ENCODE measurements at regions not wholly inside any gene's neighbourhood (a gene's known extent, or its start where the extent isn't known, plus 50 kb on each side); places are given as distances from the start of the nearest gene placed in this dataset.

- Histone ChIP-seq H3K36me3 (ENCODE audit: low read depth) (no peaks in the 10 kb centered on the region), H3K4me2 (no peak overlapping the region), H3K4me1 (replicated peaks; ENCODE audit: insufficient read depth) (no peaks in the 10 kb centered on the region), H3K27me3 (ENCODE audit: insufficient read depth, low read depth) (peaks cover 95% of the 10 kb centered on the region), H3K79me2 (ENCODE audit: low read depth) (no peaks in the 10 kb centered on the region), H4K20me1 (ENCODE audit: insufficient read depth) (no peaks in the 10 kb centered on the region), H3F3A (ENCODE audit: insufficient read depth, low read depth) (no peaks in the 10 kb centered on the region), H3K4me3 (no peak overlapping the region), H2AFZ (no peak overlapping the region), H3K27ac (no peak overlapping the region), H3K9me2 (ENCODE audit: insufficient read depth) (no peaks in the 10 kb centered on the region), H3K9me3 (ENCODE audit: insufficient read depth, low read depth) (no peaks in the 10 kb centered on the region)
- BruUV-seq (replicated peaks) = no TSS peak
- TF ChIP-seq CTCF (conservative IDR thresholded peaks at IDR 0.05) (no peak), EZH2 (IDR thresholded peaks at IDR 0.05; ENCODE audit: low read depth) (no peak)
- POLR2A ChIA-PET (ENCODE audit: unreplicated experiment) = no interaction called here
- intact Hi-C loops (cut with micrococcal nuclease; ENCODE audit: unreplicated experiment) = no loop called here
- no peak for DNase-seq
- CTCF ChIA-PET = no interaction called here
Observed at GRCh38 chr19:30305346-30306060, 66.7 kb upstream of the ZNF536 start.

GRCh38 chr19:30307191-30307974 lies 64.8 kb upstream of the ZNF536 start:
- Histone ChIP-seq H3K9me3 (ENCODE audit: insufficient read depth, low read depth) (no peaks in the 10 kb centered on the region), H3K36me3 (ENCODE audit: low read depth) (no peaks in the 10 kb centered on the region), H3K9me2 (ENCODE audit: insufficient read depth) (no peaks in the 10 kb centered on the region), H3K79me2 (ENCODE audit: low read depth) (no peaks in the 10 kb centered on the region), H3K4me1 (replicated peaks; ENCODE audit: insufficient read depth) (no peaks in the 10 kb centered on the region), H3K27ac (no peak overlapping the region), H3K4me3 (no peak overlapping the region), H4K20me1 (ENCODE audit: insufficient read depth) (no peaks in the 10 kb centered on the region), H3K4me2 (no peak overlapping the region), H3K27me3 (ENCODE audit: insufficient read depth, low read depth) (peaks cover 94% of the 10 kb centered on the region), H2AFZ (no peak overlapping the region), H3F3A (ENCODE audit: insufficient read depth, low read depth) (no peaks in the 10 kb centered on the region)
- intact Hi-C loops (cut with micrococcal nuclease; ENCODE audit: unreplicated experiment) = no loop called here
- no peak for DNase-seq
- ChIA-PET CTCF (no interaction called here), POLR2A (ENCODE audit: unreplicated experiment) (no interaction called here)
- no TSS peak for BruUV-seq (replicated peaks)
- TF ChIP-seq EZH2 (IDR thresholded peaks at IDR 0.05; ENCODE audit: low read depth) (no peak), CTCF (conservative IDR thresholded peaks at IDR 0.05) (no peak)

- CTCF ChIA-PET = no interaction called here
- Histone ChIP-seq H3K4me1 (replicated peaks; ENCODE audit: insufficient read depth) (no peaks in the 10 kb centered on the region), H3K9me2 (ENCODE audit: insufficient read depth) (no peaks in the 10 kb centered on the region), H3K4me2 (no peak overlapping the region), H3K9me3 (ENCODE audit: insufficient read depth, low read depth) (no peaks in the 10 kb centered on the region), H3F3A (ENCODE audit: insufficient read depth, low read depth) (no peaks in the 10 kb centered on the region), H3K36me3 (ENCODE audit: low read depth) (no peaks in the 10 kb centered on the region), H2AFZ (no peak overlapping the region), H3K27ac (no peak overlapping the region), H4K20me1 (ENCODE audit: insufficient read depth) (no peaks in the 10 kb centered on the region), H3K4me3 (no peak overlapping the region), H3K27me3 (ENCODE audit: insufficient read depth, low read depth) (peaks cover 94% of the 10 kb centered on the region), H3K79me2 (ENCODE audit: low read depth) (no peaks in the 10 kb centered on the region)
- intact Hi-C loops (cut with micrococcal nuclease; ENCODE audit: unreplicated experiment) = no loop called here
- POLR2A ChIA-PET (ENCODE audit: unreplicated experiment) = no interaction called here
- no TSS peak for BruUV-seq (replicated peaks)
- no peak for DNase-seq
- no peak for TF ChIP-seq CTCF (conservative IDR thresholded peaks at IDR 0.05)
Observed at GRCh38 chr19:30309176-30309575, 63.0 kb upstream of the ZNF536 start.
